H9 (cell line): ENCODE measurements at regions not wholly inside any gene's neighbourhood (a gene's known extent, or its start where the extent isn't known, plus 50 kb on each side); places are given as distances from the start of the nearest gene placed in this dataset.

Experiments
- DNase-seq: peaks from one replicate; pipeline ENCODE4 v3.0.0-alpha.2; 2017
- H2AFZ ChIP-seq: one replicate; pipeline ENCODE4 v1.6.1; 2013; ENCODE audit warnings: mild to moderate bottlenecking, low read length, control low read depth, moderate library complexity
- H2AK5ac ChIP-seq: 2 replicates; pipeline ENCODE4 v1.6.1; 2013; ENCODE audit warnings: low read length, control low read depth, mixed read lengths; ENCODE audit not compliant: insufficient read length
- H2BK120ac ChIP-seq: one replicate; pipeline ENCODE4 v1.6.1; 2013; ENCODE audit warnings: low read depth, mild to moderate bottlenecking, low read length, control low read depth, inconsistent platforms; ENCODE audit not compliant: poor library complexity, severe bottlenecking
- H2BK12ac ChIP-seq: 2 replicates; pipeline ENCODE4 v1.6.1; 2013; ENCODE audit warnings: low read length, control low read depth, mixed read lengths, low read depth; ENCODE audit not compliant: insufficient read length
- H2BK15ac ChIP-seq: 2 replicates; pipeline ENCODE4 v1.6.1; 2013; ENCODE audit warnings: low read depth, low read length, control low read depth
- H2BK20ac ChIP-seq: one replicate; pipeline ENCODE4 v1.6.1; 2013; ENCODE audit warnings: low read depth, mild to moderate bottlenecking, low read length, control low read depth, inconsistent platforms; ENCODE audit not compliant: poor library complexity, severe bottlenecking
- H2BK5ac ChIP-seq: 2 replicates; pipeline ENCODE4 v1.6.1; 2013; ENCODE audit warnings: low read length, control low read depth, mixed read lengths; ENCODE audit not compliant: insufficient read length
- H3K14ac ChIP-seq: 2 replicates; pipeline ENCODE4 v1.6.1; 2013; ENCODE audit warnings: low read length, control low read depth; ENCODE audit not compliant: insufficient read depth
- H3K18ac ChIP-seq: 2 replicates; pipeline ENCODE4 v1.6.1; 2013; ENCODE audit warnings: low read depth, mild to moderate bottlenecking, mixed read lengths, low read length, control low read depth; ENCODE audit not compliant: insufficient read length
- H3K23ac ChIP-seq: 2 replicates; pipeline ENCODE4 v1.6.1; 2013; ENCODE audit warnings: low read length, control low read depth, mixed read lengths, low read depth; ENCODE audit not compliant: insufficient read length
- H3K23me2 ChIP-seq: 2 replicates; pipeline ENCODE4 v1.6.1; 2013; ENCODE audit warnings: low read depth, mild to moderate bottlenecking, mixed read lengths, low read length, control low read depth; ENCODE audit not compliant: insufficient read length, poor library complexity, severe bottlenecking
- H3K27ac ChIP-seq: 2 replicates; pipeline ENCODE4 v1.5.1; 2013; ENCODE audit warnings: low read length, control low read depth, mixed read lengths, low read depth; ENCODE audit not compliant: insufficient read length
- H3K27me3 ChIP-seq: 2 replicates; pipeline ENCODE4 v1.6.1; 2013; ENCODE audit warnings: low read length, control low read depth, inconsistent platforms; ENCODE audit not compliant: insufficient read depth
- H3K4ac ChIP-seq: 2 replicates; pipeline ENCODE4 v1.6.1; 2013; ENCODE audit warnings: low read depth, mild to moderate bottlenecking, control low read depth, inconsistent platforms, low read length, moderate library complexity
- H3K4me1 ChIP-seq: 2 replicates; pipeline ENCODE4 v1.6.1; 2013; ENCODE audit warnings: low read length, control low read depth, inconsistent platforms; ENCODE audit not compliant: insufficient read depth
- H3K4me2 ChIP-seq: 2 replicates; pipeline ENCODE4 v1.6.1; 2013; ENCODE audit warnings: low read length, control low read depth, mixed read lengths; ENCODE audit not compliant: insufficient read length, insufficient read depth
- H3K56ac ChIP-seq: 2 replicates; pipeline ENCODE4 v1.6.1; 2013; ENCODE audit warnings: low read depth, mild to moderate bottlenecking, mixed read lengths, low read length, control low read depth; ENCODE audit not compliant: insufficient read length
- H3K79me1 ChIP-seq: 2 replicates; pipeline ENCODE4 v1.6.1; 2013; ENCODE audit warnings: low read depth, mild to moderate bottlenecking, moderate library complexity, low read length, control low read depth, inconsistent platforms; ENCODE audit not compliant: insufficient read depth, poor library complexity, severe bottlenecking
- H3K79me2 ChIP-seq: 2 replicates; pipeline ENCODE4 v1.6.1; 2013; ENCODE audit warnings: low read length, control low read depth, inconsistent platforms; ENCODE audit not compliant: insufficient read depth
- H3K9ac ChIP-seq: 2 replicates; pipeline ENCODE4 v1.6.1; 2013; ENCODE audit warnings: low read length, control low read depth, mixed read lengths; ENCODE audit not compliant: insufficient read length; ENCODE audit errors: extremely low read depth
- H3K9me3 ChIP-seq: one replicate; pipeline ENCODE4 v1.6.1; 2013; ENCODE audit warnings: low read depth, low read length, inconsistent platforms; ENCODE audit not compliant: control insufficient read depth
- H3T11ph ChIP-seq: one replicate; pipeline ENCODE4 v1.6.1; 2013; ENCODE audit warnings: mild to moderate bottlenecking, low read length, control low read depth, inconsistent platforms
- H4K20me1 ChIP-seq: one replicate; pipeline ENCODE4 v1.6.1; 2013; ENCODE audit not compliant: control insufficient read depth, insufficient read length, insufficient read depth
- H4K5ac ChIP-seq: 2 replicates; pipeline ENCODE4 v1.6.1; 2013; ENCODE audit warnings: low read depth, mild to moderate bottlenecking, mixed read lengths, low read length, control low read depth; ENCODE audit not compliant: insufficient read length
- H4K8ac ChIP-seq: replicated peaks from 2 replicates; pipeline ENCODE4 v1.6.1; 2013; ENCODE audit warnings: low read length, control low read depth, mixed read lengths, low read depth; ENCODE audit not compliant: insufficient read length
- H4K91ac ChIP-seq: 2 replicates; pipeline ENCODE4 v1.6.1; 2013; ENCODE audit warnings: low read depth, mild to moderate bottlenecking, moderate library complexity, mixed read lengths, low read length, control low read depth; ENCODE audit not compliant: insufficient read length
- H3K27ac Mint-ChIP-seq, 3 experiments: 2 replicates in 2 of 3; 3 replicates in 1 of 3; pipeline ENCODE4 v1.8.0; 2020 to 2021; ENCODE audit warnings: mixed read lengths in 3 of 3, mild to moderate bottlenecking in 1 of 3, moderate library complexity in 1 of 3
- H3K27me3 Mint-ChIP-seq: 2 replicates; pipeline ENCODE4 v1.8.0; 2021; ENCODE audit warnings: low read depth, mild to moderate bottlenecking, moderate library complexity, mixed read lengths
- H3K36me3 Mint-ChIP-seq, 3 experiments: 2 replicates in 2 of 3; 3 replicates in 1 of 3; pipeline ENCODE4 v1.8.0; 2020 to 2021; ENCODE audit warnings: low read depth in 3 of 3, mixed read lengths in 3 of 3; ENCODE audit not compliant: insufficient read depth in 1 of 3
- H3K4me1 Mint-ChIP-seq, 2 experiments: 2 replicates each; pipeline ENCODE4 v1.8.0; 2020; ENCODE audit warnings: mixed read lengths in 2 of 2
- H3K4me3 Mint-ChIP-seq, 2 experiments: 2 replicates in 1 of 2; 3 replicates in 1 of 2; pipeline ENCODE4 v1.8.0; 2020 to 2021; ENCODE audit warnings: mild to moderate bottlenecking in 2 of 2, mixed read lengths in 2 of 2, moderate library complexity in 1 of 2
- H3K9me3 Mint-ChIP-seq, 2 experiments: 2 replicates in 1 of 2; 3 replicates in 1 of 2; pipeline ENCODE4 v1.8.0; 2020; ENCODE audit warnings: mild to moderate bottlenecking in 2 of 2, mixed read lengths in 2 of 2, moderate library complexity in 1 of 2
- WGBS: extraction: QIAGEN DNeasy Blood & Tissue Kit; methylation state at CpG from one replicate; pipeline ENCODE4 v1.1.7; 2013; ENCODE audit warnings: missing lambda C conversion rate, low lambda C conversion rate, mixed read lengths; ENCODE audit not compliant: insufficient read length; ENCODE audit errors: extremely low coverage; 5-methylcytosine and 5-hydroxymethylcytosine counted together
- TF ChIP-seq, protein P1 (sequence below): fragments of 200-600 bp; sonication (generic); conservative IDR thresholded peaks from 3 replicates; pipeline ENCODE4 v1.8.0; 2021; ENCODE audit warnings: antibody characterized with exemption, mild to moderate bottlenecking

DNA sequence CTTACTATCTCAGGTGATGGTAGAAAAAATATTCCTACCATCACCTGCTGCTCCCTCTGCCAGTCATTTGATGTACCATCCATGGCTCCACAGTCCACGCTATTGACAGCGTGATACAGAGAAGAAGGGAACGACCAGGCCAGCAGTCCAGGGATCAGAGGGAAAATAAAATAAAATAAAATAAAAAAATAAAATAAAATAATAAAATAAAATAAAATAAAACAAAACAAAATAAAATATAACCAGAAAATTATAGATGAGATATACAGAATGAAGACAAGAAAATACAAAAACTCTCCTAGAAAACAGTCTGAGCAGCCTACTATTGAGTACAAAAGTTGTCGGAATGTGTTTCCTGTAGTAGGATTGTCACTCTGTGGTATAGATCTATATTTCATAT is 619.4 kb upstream of the TMPRSS15 start:
- H3K56ac ChIP-seq, result no peak overlapping the region
- H4K91ac ChIP-seq, result no peak overlapping the region
- H2BK12ac ChIP-seq, result no peak overlapping the region
- H2BK5ac ChIP-seq, result no peak overlapping the region
- H3K9me3 ChIP-seq, result no peaks in the 10 kb centered on the region
- H2BK15ac ChIP-seq, result no peak overlapping the region
- no peak overlapping the region for H2AK5ac ChIP-seq
- TF ChIP-seq, protein P1, sequence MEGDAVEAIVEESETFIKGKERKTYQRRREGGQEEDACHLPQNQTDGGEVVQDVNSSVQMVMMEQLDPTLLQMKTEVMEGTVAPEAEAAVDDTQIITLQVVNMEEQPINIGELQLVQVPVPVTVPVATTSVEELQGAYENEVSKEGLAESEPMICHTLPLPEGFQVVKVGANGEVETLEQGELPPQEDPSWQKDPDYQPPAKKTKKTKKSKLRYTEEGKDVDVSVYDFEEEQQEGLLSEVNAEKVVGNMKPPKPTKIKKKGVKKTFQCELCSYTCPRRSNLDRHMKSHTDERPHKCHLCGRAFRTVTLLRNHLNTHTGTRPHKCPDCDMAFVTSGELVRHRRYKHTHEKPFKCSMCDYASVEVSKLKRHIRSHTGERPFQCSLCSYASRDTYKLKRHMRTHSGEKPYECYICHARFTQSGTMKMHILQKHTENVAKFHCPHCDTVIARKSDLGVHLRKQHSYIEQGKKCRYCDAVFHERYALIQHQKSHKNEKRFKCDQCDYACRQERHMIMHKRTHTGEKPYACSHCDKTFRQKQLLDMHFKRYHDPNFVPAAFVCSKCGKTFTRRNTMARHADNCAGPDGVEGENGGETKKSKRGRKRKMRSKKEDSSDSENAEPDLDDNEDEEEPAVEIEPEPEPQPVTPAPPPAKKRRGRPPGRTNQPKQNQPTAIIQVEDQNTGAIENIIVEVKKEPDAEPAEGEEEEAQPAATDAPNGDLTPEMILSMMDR, result no peak
- no peak for DNase-seq
- no peak overlapping the region for H3K4me2 ChIP-seq
- H2BK20ac ChIP-seq, result no peak overlapping the region
- H3K4ac ChIP-seq, result no peak overlapping the region
- H4K8ac ChIP-seq, result no peak overlapping the region
- H3K9ac ChIP-seq, result no peak overlapping the region
- H3K4me1 ChIP-seq, result no peaks in the 10 kb centered on the region
- H3K27me3 Mint-ChIP-seq, result no peaks in the 10 kb centered on the region
- no peak overlapping the region for H3K27ac Mint-ChIP-seq
- H3T11ph ChIP-seq, result no peak overlapping the region
- H3K27ac ChIP-seq, result no peak overlapping the region
- H4K20me1 ChIP-seq, result no peaks in the 10 kb centered on the region
- H3K36me3 Mint-ChIP-seq, result no peaks in the 10 kb centered on the region; a peak in 1 of 7 replicates
- H3K23ac ChIP-seq, result no peak overlapping the region
- H3K79me2 ChIP-seq, result no peaks in the 10 kb centered on the region
- no CpG with 5 or more reads among the region's 4 CpGs for WGBS
- H2AFZ ChIP-seq, result no peak overlapping the region
- no peak overlapping the region for H2BK120ac ChIP-seq
- H3K4me1 Mint-ChIP-seq, result no peaks in the 10 kb centered on the region
- H3K14ac ChIP-seq, result no peak overlapping the region
- peaks cover 3 to 4% of the 10 kb centered on the region in 2 experiments; a peak in 2 of 5 replicates for H3K9me3 Mint-ChIP-seq
- H3K4me3 Mint-ChIP-seq, result no peak overlapping the region
- H4K5ac ChIP-seq, result no peak overlapping the region
- no peaks in the 10 kb centered on the region for H3K23me2 ChIP-seq
- no peak overlapping the region for H3K18ac ChIP-seq
- no peaks in the 10 kb centered on the region for H3K27me3 ChIP-seq
- no peaks in the 10 kb centered on the region for H3K79me1 ChIP-seq
